Stimulated activated naive CD8-positive, alpha-beta T cell treated with anti-CD3 and anti-CD28 coated beads, Interleukin-15, amount 100 ng/mL, for 72 hours (primary cell): ENCODE measurements at regions not wholly inside any gene's neighbourhood (a gene's known extent, or its start where the extent isn't known, plus 50 kb on each side); places are given as distances from the start of the nearest gene placed in this dataset.

ENCODE experiments used
- ATAC-seq: fragments of 150-1000 bp; cut with Tn5 transposase; 2 replicates; pipeline ENCODE4 v1.10.0; 2021; ENCODE audit warnings: mild to moderate bottlenecking, moderate library complexity
- DNase-seq, 2 donors: peaks; one replicate each; pipeline ENCODE4 v3.0.0; 2021 to 2022
- H3K27ac Mint-ChIP-seq, 2 donors: one replicate each; pipeline ENCODE4 v1.8.0; 2022; ENCODE audit warnings: mild to moderate bottlenecking in 2 of 2, mixed read lengths in 2 of 2, moderate library complexity in 2 of 2
- H3K27me3 Mint-ChIP-seq: one replicate; pipeline ENCODE4 v1.8.0; 2022; ENCODE audit warnings: mixed read lengths
- H3K4me1 Mint-ChIP-seq: one replicate; pipeline ENCODE4 v1.8.0; 2022; ENCODE audit warnings: mild to moderate bottlenecking, mixed read lengths
- H3K4me3 Mint-ChIP-seq, 2 donors: one replicate each; pipeline ENCODE4 v1.8.0; 2022; ENCODE audit warnings: mild to moderate bottlenecking in 2 of 2, mixed read lengths in 2 of 2, moderate library complexity in 1 of 2
- H3K9me3 Mint-ChIP-seq, 2 donors: one replicate each; pipeline ENCODE4 v1.8.0; 2022; ENCODE audit warnings: mixed read lengths in 2 of 2

DNA sequence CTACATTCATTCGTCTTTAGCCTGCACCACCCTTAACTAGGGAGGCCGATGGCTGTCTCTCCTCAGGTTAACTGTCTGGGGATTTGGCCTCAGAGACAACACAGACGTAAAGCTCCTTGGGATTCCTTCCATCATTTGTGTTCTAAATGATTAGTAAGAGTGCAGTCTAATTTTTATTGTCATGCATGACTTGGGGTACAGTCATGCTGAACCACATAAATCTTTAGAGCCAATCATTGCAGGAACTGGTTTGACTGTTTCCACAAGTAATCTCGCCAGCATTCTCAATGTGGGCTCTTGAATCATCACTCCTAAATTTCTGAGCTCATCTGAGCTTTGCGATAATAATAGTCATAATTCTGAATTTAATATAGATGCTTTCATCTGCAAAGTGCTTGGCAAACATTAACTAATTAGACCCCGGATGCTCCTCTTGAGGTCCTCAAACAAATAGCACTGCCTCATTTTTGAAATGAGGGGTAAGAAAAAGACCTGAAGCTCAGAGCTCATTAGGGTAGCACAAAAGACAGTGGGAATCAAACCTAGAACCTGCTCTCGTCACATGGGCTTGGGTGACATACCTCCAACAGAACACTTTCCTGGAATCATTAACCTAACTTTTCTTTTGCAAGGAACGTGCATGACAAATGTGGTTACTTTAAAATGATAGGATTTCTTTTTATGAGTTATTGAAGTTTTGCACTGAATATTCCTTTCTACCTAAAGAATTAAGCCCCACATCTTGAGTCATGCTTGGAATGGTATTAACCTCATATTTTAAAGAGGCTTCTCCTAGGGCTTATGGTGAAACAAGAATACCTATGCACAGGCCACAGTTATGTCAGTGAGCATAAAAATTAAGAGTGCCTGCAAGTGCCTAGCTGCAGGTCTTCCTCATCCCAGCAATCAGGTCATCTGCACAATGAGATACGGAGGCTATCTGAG is 118.9 kb upstream of the NRP1 start:
- DNase-seq = no peak
- no peaks in the 10 kb centered on the region for H3K4me1 Mint-ChIP-seq
- no peak for ATAC-seq
- no peak overlapping the region for H3K4me3 Mint-ChIP-seq
- no peak overlapping the region for H3K27ac Mint-ChIP-seq
- H3K9me3 Mint-ChIP-seq = peaks cover 0 to 8% of the 10 kb centered on the region in 2 donors
- peaks cover 15% of the 10 kb centered on the region for H3K27me3 Mint-ChIP-seq

DNA sequence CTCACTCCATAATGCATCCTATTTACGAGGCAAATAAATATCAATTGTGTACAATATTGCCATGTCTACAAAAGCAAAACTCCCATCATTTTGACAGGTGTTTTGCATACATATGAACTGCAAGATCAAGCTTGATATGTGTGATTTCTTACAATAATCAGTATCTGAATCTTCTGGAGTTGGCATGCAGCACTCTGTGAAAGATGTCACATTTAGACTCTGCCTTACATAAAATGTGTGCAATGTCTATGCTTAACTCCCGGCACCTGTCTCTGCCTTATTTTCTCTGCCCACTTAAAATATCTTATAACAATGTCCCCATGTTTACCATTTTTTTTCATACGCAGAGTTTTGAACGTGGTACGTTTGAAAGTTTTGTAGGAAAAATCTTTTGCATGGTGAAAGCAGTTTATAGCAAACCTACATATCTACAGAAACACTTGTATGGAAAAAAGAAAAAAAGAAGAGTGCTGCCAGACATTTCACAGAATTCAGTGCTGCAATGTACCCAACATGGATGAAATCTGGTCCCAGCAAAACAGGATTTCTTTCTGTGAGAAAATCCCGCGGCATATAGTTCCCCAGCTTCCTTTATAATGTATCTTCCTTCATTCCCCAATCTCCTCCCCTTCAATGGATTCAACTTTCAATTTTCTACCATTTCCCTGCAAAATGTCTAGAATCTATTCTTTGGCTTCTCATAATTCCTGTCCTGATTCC is 114.1 kb upstream of the NRP1 start:
- Mint-ChIP-seq H3K27ac (no peak overlapping the region), H3K4me1 (no peaks in the 10 kb centered on the region), H3K9me3 (peaks cover 0 to 8% of the 10 kb centered on the region in 2 donors), H3K27me3 (peaks cover 15% of the 10 kb centered on the region), H3K4me3 (no peak overlapping the region)
- DNase-seq (no peak), ATAC-seq (no peak)

DNA sequence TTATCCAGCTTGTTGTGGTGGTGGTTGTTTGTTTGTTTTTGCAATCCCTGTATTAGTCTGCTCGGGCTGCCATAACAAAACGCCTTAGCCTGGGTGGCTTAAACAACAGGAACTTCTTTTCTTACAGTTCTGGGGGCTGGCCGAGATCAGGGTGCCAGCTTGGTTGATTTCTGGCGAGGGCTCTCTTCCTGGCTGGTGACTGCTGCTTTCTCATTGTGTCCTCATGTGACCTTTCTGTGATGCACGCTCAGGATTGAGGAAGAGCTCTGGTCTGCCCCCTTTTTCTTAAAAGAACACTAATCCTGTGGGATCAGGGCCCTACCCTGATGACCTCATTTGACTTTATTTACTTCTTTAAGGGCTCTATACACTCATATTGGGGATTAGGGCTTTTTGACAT is 107.1 kb upstream of the NRP1 start:
- DNase-seq = no peak
- no peak overlapping the region for H3K4me3 Mint-ChIP-seq
- H3K27me3 Mint-ChIP-seq = peaks cover 13% of the 10 kb centered on the region
- H3K4me1 Mint-ChIP-seq = no peaks in the 10 kb centered on the region
- H3K9me3 Mint-ChIP-seq = no peaks in the 10 kb centered on the region
- no peak for ATAC-seq
- no peak overlapping the region for H3K27ac Mint-ChIP-seq

DNA sequence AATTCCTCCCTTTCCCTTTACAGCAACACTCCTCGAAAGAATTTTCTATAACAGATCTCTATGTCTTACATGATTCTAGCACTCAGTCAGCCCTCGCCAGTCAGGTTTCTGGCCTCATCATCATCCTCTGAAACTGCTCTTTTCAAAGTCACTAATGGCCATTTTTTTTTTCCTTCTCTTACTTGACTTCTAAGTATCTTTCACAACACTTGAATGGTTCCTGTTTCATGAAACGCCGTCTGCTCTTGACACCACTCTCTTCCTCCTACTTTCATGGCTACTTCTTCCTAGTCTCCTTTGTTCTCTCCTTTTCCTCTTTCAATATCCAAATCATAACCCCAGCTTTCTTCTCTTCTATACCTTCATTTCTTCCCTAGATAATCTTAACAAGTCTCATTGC is 100.5 kb upstream of the NRP1 start:
- H3K27me3 Mint-ChIP-seq = peaks cover 29% of the 10 kb centered on the region
- no peak for DNase-seq
- no peak overlapping the region for H3K27ac Mint-ChIP-seq
- no peak for ATAC-seq
- H3K9me3 Mint-ChIP-seq = no peaks in the 10 kb centered on the region
- H3K4me3 Mint-ChIP-seq = no peak overlapping the region
- no peaks in the 10 kb centered on the region for H3K4me1 Mint-ChIP-seq

DNA sequence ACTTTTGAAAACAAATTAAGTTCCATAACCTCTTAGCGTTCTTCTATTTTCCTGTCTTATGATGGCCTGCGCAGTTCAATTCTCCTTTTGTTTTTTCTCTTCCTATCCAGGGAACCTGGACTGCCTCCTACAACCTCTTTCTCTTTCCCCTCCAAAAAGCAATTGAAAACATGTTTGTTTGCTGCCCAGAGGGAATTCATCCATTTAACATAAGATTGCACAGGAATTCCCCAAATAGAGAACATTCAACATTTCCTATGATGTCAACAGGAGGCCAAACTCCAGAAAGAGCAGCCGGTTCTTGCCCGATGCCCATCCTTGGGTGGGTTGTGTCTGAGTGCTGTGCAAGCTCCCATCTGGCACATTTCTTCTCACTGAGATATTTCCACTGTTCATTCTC is 94.2 kb upstream of the NRP1 start:
- DNase-seq = no peak
- H3K27ac Mint-ChIP-seq = no peak overlapping the region
- H3K9me3 Mint-ChIP-seq = no peaks in the 10 kb centered on the region
- no peak for ATAC-seq
- H3K4me3 Mint-ChIP-seq = no peak overlapping the region
- no peaks in the 10 kb centered on the region for H3K4me1 Mint-ChIP-seq
- peaks cover 40% of the 10 kb centered on the region for H3K27me3 Mint-ChIP-seq

DNA sequence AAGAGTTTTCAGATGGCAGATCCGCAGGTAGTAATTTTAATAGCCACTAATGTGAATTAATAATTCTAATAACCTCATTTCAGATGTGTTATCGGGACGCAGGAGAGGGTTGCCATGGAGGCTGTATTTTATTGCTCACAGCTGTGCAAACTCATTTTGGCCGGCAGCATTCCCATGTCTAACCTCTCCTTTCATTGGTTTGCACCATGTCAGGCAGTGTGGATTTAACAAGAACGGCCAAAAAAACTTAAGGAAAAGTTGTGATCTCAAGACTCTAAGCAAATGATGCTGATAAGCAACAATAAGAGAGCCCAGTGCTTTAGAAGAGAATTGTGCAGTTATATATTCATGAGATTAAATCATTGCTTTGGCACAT is 88.7 kb upstream of the NRP1 start:
- no peaks in the 10 kb centered on the region for H3K9me3 Mint-ChIP-seq
- DNase-seq = no peak
- H3K27ac Mint-ChIP-seq = no peak overlapping the region
- ATAC-seq = no peak
- peaks cover 35% of the 10 kb centered on the region for H3K27me3 Mint-ChIP-seq
- no peaks in the 10 kb centered on the region for H3K4me1 Mint-ChIP-seq
- no peak overlapping the region for H3K4me3 Mint-ChIP-seq

DNA sequence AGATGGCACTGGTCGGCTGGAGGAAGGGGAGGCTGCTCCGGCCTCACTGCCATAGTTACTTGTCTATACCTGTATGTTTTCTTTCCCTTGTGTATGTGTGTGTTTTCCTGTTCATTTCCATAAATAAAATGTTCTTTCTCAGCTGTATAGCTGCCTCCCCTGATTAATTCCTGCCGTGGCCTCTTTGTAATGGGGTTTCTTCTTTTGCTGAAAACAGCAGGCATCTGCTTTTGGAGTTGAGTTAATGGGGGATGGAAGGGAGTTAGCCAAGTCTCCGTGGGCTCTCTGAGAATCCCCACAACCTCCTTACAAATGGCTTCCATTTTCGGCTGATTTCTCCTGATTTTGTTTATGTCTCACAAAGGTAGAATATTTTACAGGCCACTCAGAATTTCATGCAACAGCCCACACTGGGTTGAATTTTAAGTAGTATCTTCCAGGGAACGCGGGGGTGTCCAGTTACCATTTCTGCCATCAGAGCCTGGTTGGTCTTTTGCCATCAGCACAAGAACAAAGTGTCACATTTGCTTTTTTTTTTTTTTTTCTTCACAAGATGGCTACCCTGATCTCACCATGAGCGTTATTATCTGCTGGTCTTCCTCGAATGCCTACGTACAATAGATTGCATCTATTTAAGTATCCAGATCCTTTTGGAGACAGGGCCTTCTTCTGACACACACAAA is 88.1 kb upstream of the NRP1 start:
- Mint-ChIP-seq H3K4me3 (no peak overlapping the region), H3K9me3 (no peaks in the 10 kb centered on the region), H3K4me1 (no peaks in the 10 kb centered on the region), H3K27ac (no peak overlapping the region), H3K27me3 (peaks cover 30% of the 10 kb centered on the region)
- ATAC-seq (no peak), DNase-seq (no peak)

DNA sequence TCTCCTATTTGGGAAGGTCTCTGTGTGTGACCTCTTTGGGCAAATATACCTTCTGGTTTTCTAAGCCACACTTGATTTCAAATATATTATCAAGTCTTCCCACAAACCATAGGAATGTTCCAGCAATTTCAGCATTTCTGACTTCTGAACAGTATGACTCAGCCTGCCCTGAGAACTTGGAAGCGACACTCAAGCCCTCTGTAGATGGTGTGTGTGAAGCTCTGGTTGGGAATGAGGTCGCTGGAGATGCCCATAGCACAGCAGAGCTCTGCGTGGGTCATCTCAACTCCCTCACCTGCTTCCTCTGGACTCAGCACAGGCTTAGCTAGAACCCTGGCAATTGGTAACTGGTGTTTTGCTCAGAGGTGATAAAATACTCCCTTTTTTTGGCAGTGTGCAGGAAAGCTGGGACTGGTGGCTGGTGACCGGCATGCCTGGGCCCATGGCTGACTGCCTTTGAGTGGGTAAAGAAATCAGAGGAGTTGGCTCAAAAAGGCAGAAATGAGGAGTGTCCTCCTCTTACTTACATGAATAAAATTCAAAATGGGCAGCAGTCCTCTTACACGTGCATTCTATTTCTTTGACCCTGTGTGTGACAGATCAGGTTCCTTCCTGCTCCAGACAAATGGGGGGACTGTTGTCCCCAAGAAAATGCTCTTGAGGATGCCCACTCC is 87.5 kb upstream of the NRP1 start:
- H3K27me3 Mint-ChIP-seq = peaks cover 28% of the 10 kb centered on the region
- ATAC-seq = no peak
- no peaks in the 10 kb centered on the region for H3K9me3 Mint-ChIP-seq
- no peaks in the 10 kb centered on the region for H3K4me1 Mint-ChIP-seq
- DNase-seq = no peak
- no peak overlapping the region for H3K4me3 Mint-ChIP-seq
- H3K27ac Mint-ChIP-seq = no peak overlapping the region

DNA sequence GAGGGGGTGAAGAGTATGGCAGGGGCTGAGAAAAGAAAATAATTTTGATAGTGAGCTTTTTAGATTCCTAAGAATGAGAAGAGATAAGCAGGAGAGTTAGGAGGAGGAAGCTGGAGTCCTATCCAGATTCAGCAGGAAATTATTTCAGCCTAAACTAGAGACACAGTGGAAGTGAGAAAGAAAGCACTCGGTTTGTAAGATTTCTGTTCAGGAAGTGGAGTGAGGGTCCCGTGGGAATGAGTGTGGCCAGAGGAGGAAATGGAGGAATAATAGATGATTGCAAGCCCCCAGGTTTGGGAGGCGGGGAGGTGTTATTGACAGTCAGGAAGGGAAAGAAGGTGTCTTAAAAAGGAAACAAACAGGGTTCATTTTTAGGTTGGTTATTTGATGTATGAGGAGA is 84.8 kb upstream of the NRP1 start:
- Mint-ChIP-seq H3K4me3 (no peak overlapping the region), H3K27me3 (peaks cover 28% of the 10 kb centered on the region), H3K27ac (no peak overlapping the region), H3K9me3 (no peaks in the 10 kb centered on the region), H3K4me1 (no peaks in the 10 kb centered on the region)
- DNase-seq (no peak), ATAC-seq (no peak)

DNA sequence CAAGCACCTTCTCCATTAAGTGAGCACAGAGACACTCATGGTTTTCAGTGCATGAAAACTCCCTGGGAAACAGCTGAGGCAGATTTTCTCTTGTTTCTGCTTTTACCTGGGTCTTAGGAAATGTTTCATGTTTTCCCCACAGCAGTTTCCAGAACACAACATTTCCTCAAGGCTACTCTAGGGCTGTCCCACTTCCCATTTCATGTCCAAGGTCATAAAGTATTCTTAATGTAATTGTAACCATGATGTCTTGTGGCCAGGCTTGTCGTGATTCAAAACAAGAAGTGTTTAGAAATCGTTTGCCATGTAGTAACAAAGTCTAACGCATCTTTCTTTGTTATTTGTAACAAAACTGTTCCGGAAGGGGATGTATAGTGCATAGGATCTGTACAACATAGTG is 83.8 kb upstream of the NRP1 start:
- no peak for DNase-seq
- H3K4me3 Mint-ChIP-seq = no peak overlapping the region
- no peaks in the 10 kb centered on the region for H3K4me1 Mint-ChIP-seq
- no peak for ATAC-seq
- peaks cover 34% of the 10 kb centered on the region for H3K27me3 Mint-ChIP-seq
- no peaks in the 10 kb centered on the region for H3K9me3 Mint-ChIP-seq
- no peak overlapping the region for H3K27ac Mint-ChIP-seq

DNA sequence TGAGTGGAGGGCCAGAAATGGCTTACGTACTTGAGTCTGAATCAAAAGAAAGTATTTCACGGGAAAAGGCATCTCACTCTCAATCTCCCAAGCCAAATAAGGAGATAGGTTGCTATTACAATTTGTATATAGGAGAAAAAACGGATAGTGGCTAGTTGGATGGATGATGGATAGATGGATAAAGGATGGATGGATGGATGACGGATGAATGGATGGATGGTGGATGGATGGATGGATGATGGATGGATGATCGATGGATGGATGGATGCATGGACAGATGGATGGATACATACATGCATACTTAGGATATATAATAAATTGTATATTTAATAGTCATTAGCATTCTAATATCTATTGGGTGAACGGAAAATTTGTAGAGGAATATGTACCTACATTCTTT is 82.2 kb upstream of the NRP1 start:
- H3K4me1 Mint-ChIP-seq = no peaks in the 10 kb centered on the region

DNA sequence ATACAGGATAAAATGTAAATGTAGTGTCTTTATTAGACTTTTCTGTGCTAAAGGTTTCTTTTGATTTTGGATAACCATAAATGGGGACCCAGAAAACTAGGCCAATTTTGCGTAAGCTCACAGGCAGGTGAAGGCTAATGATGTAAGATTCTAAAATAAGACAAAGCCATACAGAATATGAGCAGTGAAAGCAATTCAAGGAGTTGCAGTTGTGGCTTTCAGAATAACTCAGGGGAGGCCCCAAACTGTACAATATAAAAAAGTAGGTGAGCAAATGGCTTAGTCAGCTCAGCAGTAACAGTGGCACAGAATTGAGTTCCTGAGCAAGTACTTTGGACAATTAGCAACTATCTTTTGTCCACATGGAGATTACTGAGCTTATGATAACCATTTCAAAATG is 81.7 kb upstream of the NRP1 start:
- DNase-seq (no peak), ATAC-seq (peak; percentile 90)
- no peaks in the 10 kb centered on the region for H3K9me3 Mint-ChIP-seq
- H3K4me3 Mint-ChIP-seq = no peak overlapping the region
- peaks cover 43% of the 10 kb centered on the region for H3K27me3 Mint-ChIP-seq
- no peaks in the 10 kb centered on the region for H3K4me1 Mint-ChIP-seq
- no peak overlapping the region for H3K27ac Mint-ChIP-seq

More for the DNA sequence above, 82.2 kb upstream of the NRP1 start:
- H3K27ac Mint-ChIP-seq = no peak overlapping the region
- no peak overlapping the region for H3K4me3 Mint-ChIP-seq
- H3K27me3 Mint-ChIP-seq = peaks cover 38% of the 10 kb centered on the region
- DNase-seq (no peak), ATAC-seq (no peak)
- no peaks in the 10 kb centered on the region for H3K9me3 Mint-ChIP-seq

DNA sequence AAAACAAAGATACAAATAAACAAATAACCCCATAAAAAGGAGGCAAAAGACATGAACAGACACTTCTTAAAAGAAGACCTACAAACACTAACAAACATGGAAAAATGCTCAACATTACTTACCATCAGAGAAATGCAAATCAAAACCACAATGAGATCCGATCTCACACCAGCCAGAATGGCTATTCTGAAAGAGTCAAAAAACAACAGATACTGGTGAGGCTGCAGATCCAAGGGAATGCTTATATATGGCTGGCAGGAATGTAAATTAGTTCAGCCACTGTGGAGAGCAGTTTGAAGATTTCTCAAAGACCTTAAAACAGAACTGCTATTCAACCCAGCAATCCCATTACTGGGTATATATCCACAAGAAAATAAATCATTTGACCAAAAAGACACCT is 80.4 kb upstream of the NRP1 start:
- ATAC-seq = no peak
- no peaks in the 10 kb centered on the region for H3K9me3 Mint-ChIP-seq
- no peaks in the 10 kb centered on the region for H3K4me1 Mint-ChIP-seq
- H3K4me3 Mint-ChIP-seq = no peak overlapping the region
- no peak for DNase-seq
- H3K27ac Mint-ChIP-seq = no peak overlapping the region
- H3K27me3 Mint-ChIP-seq = peaks cover 37% of the 10 kb centered on the region

DNA sequence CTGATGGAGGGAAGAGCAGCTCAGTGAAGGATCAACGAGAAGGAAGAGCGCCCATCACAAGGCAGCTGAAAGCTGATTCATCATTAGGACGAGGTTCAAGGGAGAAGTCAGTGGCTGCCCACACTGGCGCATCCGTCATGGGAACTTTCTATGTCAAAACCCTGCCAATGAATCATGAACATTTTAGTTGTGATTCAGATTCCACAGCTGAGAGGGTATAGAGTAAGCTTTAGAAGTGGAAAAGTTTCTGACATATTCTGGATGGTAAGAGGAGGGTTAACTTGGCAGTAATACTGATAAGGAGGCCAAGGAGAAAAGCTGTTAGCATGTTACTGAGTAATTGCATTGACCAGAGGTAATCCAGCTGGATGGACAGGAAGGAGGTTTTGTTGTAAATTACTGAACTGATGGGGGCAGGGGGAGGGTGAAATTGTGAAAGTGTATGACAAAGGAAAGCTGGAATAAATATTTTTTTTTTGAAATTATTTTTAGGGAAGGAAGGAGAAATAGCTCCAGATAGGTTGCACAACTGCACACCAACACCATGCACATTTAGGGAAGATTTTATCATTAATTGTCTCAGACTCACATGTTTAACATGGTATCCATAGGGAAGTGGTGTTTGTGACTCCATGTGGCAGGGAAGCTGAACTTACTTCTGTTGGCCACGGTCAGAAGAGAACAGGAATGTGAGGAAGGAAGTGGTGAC is 78.3 kb upstream of the NRP1 start:
- Mint-ChIP-seq H3K9me3 (no peaks in the 10 kb centered on the region), H3K4me1 (no peaks in the 10 kb centered on the region), H3K4me3 (no peak overlapping the region), H3K27ac (no peak overlapping the region), H3K27me3 (peaks cover 48% of the 10 kb centered on the region)
- DNase-seq (no peak), ATAC-seq (no peak)

DNA sequence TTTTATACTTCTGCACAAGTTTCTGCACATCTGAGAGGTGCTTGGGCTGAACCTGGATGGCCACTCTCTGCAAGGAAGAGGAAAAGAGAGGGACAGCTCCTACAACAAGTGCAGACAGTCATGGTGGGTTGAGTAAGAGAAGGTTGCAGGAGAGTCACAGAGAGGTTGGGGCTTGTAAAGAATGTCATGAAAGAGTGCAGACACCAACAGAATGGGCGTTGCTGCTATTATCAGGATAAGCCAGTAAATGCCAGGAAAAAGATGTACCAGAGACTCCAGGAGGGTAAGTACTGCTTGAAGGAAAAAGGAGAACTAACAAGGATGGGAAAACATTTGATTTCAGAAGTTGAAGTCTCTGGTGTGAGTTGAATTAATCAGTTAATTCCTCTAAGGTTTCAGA is 77.8 kb upstream of the NRP1 start:
- ATAC-seq (no peak), DNase-seq (no peak)
- no peak overlapping the region for H3K27ac Mint-ChIP-seq
- no peak overlapping the region for H3K4me3 Mint-ChIP-seq
- H3K27me3 Mint-ChIP-seq = peaks cover 54% of the 10 kb centered on the region
- H3K9me3 Mint-ChIP-seq = no peaks in the 10 kb centered on the region
- H3K4me1 Mint-ChIP-seq = no peaks in the 10 kb centered on the region
